Right cardiac atrium (tissue), 5 donors: ENCODE measurements at regions not wholly inside any gene's neighbourhood (a gene's known extent, or its start where the extent isn't known, plus 50 kb on each side); places are given as distances from the start of the nearest gene placed in this dataset.

ENCODE experiments used
- ATAC-seq, 2 donors: fragments of 200-7000 bp; cut with Tn5 transposase; one replicate each; pipeline versions ENCODE4 v1.8.0 to v1.9.1; 2020; ENCODE audit warnings: moderate library complexity in 2 of 2, mild to moderate bottlenecking in 1 of 2
- DNase-seq, 3 donors: peaks; one replicate each; pipeline ENCODE4 v3.0.0-alpha.2; 2020
- H3K27ac ChIP-seq: one replicate; pipeline ENCODE4 v1.5.1; 2013; ENCODE audit warnings: mild to moderate bottlenecking, low read length, control low read depth, moderate library complexity
- H3K27me3 ChIP-seq: one replicate; pipeline ENCODE4 v1.6.1; 2013; ENCODE audit not compliant: control insufficient read depth, insufficient read depth
- H3K4me1 ChIP-seq: one replicate; pipeline ENCODE4 v1.6.1; 2013; ENCODE audit warnings: low read length; ENCODE audit not compliant: control insufficient read depth, insufficient read depth
- H3K4me3 ChIP-seq: one replicate; pipeline ENCODE4 v1.5.1; 2013; ENCODE audit warnings: low read length, control low read depth
- H3K9me3 ChIP-seq: one replicate; pipeline ENCODE4 v1.6.1; 2013; ENCODE audit warnings: low read length; ENCODE audit not compliant: control insufficient read depth
- WGBS: extraction: QIAGEN DNeasy Blood & Tissue Kit; methylation state at CpG from one replicate; pipeline ENCODE4 v1.1.7; 2013; 5-methylcytosine and 5-hydroxymethylcytosine counted together
- intact Hi-C, 4 donors: fragments of 100-400 bp; cut with DNase I; formaldehyde crosslinking; loops; one replicate each; pipeline versions ENCODE4 v1.11.0 to v1.14.0; 2022 to 2023
- donor health status: healthy with polysubstance abuse.
- donor health status: DM: no; HTN: yes; CAD: no.
- donor health status: DM: no; HTN: no; CAD: no.
- donor health status: DM: no; HTN: yes; CAD: no; lungs with severe emphysema.
- donor health status: DM: yes; HTN: yes; CAD: no.

DNA sequence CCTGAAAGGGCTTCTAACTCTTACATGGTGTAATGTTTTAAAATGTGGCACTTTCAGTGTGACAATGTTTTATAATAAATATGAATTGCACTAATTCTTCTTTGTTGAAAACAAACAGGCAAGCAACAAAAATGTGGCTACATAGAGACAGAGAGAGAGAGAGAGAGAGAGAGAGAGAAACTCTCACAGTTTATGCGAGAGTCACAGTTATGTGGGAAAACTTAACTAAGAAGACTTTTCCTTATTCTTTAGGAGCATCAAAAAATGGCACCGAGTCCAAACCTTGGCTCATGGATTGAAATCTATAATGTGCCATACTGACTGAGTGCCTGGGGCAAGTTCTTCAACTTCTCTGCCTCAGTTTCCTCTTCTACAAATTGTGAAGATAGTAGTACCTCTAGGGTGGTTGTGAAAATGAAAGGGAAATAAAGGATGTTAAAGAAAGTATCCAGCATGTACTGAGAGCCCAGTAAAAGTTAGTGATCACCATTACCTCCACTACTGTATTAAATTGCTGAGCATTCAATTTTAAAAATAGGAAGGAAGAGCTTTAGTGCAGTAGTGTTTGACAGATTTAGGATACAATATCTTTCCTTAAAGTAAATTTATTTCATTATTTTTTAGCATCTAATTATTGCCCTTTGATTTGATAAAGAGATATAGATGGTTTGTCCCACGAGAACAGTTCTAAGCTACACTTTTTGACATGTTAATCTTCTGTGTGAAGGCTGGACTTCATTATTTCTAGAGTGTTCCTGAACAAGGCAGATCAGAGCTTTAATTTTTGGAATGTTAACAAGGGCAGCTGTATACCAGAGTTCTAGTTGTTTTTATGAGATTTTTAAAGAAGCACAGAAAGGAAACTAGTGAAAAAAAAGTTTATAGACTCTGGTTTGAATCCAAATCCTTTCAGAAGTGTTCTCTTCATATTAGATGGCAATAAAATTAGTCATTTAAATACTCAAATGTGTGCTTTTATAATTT is 187.5 kb upstream of the ANK2 start:
- no peak overlapping the region for H3K4me3 ChIP-seq
- no peak for ATAC-seq

DNA sequence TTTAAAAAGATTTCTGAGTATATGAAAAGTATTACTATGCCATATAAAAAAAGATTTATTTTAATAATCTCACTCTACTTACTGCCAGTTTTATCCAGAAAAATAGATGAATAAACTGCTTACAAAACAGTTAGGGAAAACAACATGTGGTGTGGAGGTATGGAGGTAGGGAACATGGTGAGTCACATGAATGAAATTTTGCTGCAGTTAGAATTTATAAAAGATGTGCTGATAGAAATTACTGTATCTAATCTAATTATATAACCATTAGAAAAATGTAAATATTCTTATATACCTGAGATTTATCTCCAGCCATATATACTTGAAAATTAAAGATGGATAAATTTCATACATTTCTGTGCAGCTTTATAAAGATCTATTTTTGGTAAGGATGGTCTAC is 184.0 kb upstream of the ANK2 start:
- ATAC-seq (no peak), DNase-seq (no peak)
- Histone ChIP-seq H3K4me3 (no peak overlapping the region), H3K9me3 (no peaks in the 10 kb centered on the region), H3K4me1 (no peaks in the 10 kb centered on the region), H3K27ac (no peak overlapping the region), H3K27me3 (no peaks in the 10 kb centered on the region)
- intact Hi-C loops = no loop called here

More for the DNA sequence above, 187.5 kb upstream of the ANK2 start:
- Histone ChIP-seq H3K9me3 (no peaks in the 10 kb centered on the region), H3K27ac (no peak overlapping the region), H3K4me1 (no peaks in the 10 kb centered on the region), H3K27me3 (no peaks in the 10 kb centered on the region)
- DNase-seq = no peak
- intact Hi-C loops = no loop called here
- WGBS = 54% methylated on average over 3 of the region's 3 CpGs

DNA sequence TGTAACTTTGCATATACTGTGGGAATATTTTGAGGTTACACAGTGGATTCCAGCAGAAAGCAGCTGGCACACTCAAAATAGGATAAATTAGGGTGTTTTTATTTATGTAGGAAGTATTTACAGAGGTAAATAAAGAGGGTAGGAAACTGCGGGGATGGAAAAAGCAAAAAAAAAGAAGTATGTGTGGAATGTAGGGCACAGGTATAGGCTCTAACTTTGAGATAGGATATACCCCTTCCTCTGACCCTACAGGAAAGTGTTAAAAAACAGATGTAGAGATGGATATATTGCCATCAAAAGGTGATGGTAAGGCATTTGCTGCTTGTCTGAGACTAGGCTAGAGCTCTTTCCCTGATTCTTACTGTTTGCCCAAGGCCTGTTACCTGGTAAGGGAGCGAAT is 173.1 kb upstream of the ANK2 start:
- 86% methylated on average over 2 of the region's 2 CpGs for WGBS
- intact Hi-C loops = no loop called here
- H3K9me3 ChIP-seq = no peaks in the 10 kb centered on the region
- no peak for DNase-seq
- no peaks in the 10 kb centered on the region for H3K27me3 ChIP-seq
- H3K4me1 ChIP-seq = no peaks in the 10 kb centered on the region
- no peak overlapping the region for H3K4me3 ChIP-seq
- no peak overlapping the region for H3K27ac ChIP-seq
- no peak for ATAC-seq

DNA sequence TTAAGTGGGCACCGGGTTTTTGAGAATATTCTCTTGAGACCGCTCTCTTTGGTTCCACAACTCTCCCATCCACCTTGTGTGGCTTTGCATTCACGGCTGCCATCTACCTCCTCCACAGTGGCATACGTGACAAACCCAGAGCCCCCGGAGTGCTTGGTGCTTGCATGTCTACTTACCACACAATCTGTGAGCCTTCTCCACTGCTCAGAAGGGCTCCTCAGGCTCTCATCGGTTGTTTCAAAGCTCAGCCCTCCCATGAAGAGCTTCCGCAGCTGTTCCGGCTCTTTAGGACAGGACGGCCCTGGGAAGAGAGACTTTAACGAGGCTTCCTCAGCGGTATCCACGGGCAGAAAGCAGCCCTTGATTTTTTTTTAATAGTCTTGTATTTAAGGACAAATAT is 167.6 kb upstream of the ANK2 start:
- WGBS = 53% methylated on average over 12 of the region's 12 CpGs

DNA sequence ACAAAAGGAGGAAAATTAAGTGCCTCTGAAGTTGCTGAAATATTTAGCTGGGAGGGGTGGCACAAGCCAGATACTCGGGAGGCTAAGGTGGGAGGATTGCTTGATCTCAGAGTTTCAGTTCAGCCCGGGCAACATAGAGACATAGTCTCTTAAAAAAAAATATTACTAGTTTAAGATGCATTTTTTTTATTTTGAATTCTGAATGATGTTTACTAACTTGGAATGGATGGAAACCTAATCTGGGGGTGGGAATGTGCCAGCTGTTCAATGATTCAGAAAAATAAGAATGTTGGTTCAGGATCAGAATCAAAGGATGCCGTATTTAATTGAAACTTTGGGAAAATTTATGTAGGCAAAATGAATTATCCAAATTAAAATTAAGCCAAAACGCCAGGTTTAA is 167.2 kb upstream of the ANK2 start:
- DNase-seq (no peak), ATAC-seq (no peak)
- Histone ChIP-seq H3K27ac (no peak overlapping the region), H3K4me3 (peak overlapping the region; percentile 36), H3K27me3 (no peaks in the 10 kb centered on the region), H3K4me1 (no peaks in the 10 kb centered on the region), H3K9me3 (no peaks in the 10 kb centered on the region)
- intact Hi-C loops = no loop called here
- WGBS = 61% methylated on average over 4 of the region's 4 CpGs

More for the DNA sequence above, 167.6 kb upstream of the ANK2 start:
- Histone ChIP-seq H3K9me3 (no peaks in the 10 kb centered on the region), H3K27ac (no peak overlapping the region), H3K4me3 (peak overlapping the region; percentile 36), H3K27me3 (no peaks in the 10 kb centered on the region), H3K4me1 (no peaks in the 10 kb centered on the region)
- ATAC-seq = peak in 1 of 2 donors; percentile 33
- peak in 1 of 3 donors; percentile 49 for DNase-seq
- intact Hi-C loops = no loop called here

DNA sequence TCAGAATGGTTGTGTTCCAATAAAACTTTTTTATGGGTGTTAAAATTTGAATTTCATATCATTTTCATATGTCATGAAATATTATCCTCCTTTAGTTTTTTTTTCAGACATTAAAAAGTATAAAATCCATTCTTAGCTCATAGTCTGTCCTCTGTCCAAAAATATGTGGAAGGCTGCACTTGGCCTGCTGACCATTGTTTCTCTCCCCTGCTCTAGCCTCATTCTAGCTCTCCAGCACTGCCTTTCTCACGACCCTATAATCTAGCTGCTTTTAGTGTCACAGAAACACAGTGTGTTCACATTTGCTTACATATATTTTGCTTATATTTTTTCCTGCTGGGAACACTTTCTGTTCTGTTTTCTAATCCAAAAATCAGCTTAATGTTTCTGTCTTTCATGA is 165.0 kb upstream of the ANK2 start:
- ATAC-seq = no peak
- intact Hi-C loops = no loop called here
- no peak for DNase-seq
- H3K9me3 ChIP-seq = no peaks in the 10 kb centered on the region
- H3K4me3 ChIP-seq = no peak overlapping the region
- WGBS = 18% methylated on average over 1 of the region's 1 CpG
- no peaks in the 10 kb centered on the region for H3K4me1 ChIP-seq
- H3K27ac ChIP-seq = no peak overlapping the region
- no peaks in the 10 kb centered on the region for H3K27me3 ChIP-seq

DNA sequence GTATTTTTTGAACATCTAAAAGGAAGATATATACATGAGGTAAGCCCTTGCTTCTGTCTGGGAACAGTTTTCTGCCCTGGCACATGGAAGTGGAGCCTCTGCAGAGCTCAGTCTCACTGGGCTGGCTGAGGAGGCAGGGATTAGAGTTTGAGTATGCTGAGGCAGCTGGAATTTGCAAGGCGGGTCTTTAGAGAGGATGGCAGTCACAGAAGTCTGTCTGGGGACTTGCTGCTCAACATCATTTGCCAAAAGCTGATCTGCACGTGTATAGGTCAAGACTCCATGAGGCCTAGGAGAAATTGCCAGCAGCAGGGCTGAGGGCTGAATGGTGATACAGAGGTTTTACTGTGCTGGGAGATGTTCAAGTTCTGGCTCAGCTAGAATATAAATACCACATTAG is 163.6 kb upstream of the ANK2 start:
- intact Hi-C loops = no loop called here
- ATAC-seq = no peak

DNA sequence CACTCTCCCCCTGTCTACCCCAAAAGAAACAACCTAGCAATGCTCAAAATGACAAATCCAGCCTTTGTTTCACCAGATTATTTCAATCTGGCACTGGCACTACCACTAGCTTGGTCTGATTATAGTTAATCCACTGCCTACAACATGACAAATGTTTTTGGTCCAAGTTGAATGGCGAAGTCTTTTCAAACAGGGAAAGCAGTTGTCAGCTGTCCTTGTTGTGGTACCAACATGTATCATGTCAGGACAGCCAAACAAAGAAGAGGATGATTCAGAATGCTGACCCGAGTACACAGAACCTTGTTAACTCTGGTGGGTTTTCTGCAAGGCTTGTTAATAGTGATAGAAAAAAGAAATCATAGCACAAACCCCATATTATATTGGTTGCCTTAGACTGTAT is 160.8 kb upstream of the ANK2 start:
- WGBS = 56% methylated on average over 2 of the region's 2 CpGs
- H3K4me1 ChIP-seq = no peaks in the 10 kb centered on the region
- H3K27ac ChIP-seq = no peak overlapping the region
- ATAC-seq (no peak), DNase-seq (no peak)
- no peaks in the 10 kb centered on the region for H3K27me3 ChIP-seq
- no peaks in the 10 kb centered on the region for H3K9me3 ChIP-seq
- no peak overlapping the region for H3K4me3 ChIP-seq
- intact Hi-C loops = no loop called here

More for the DNA sequence above, 163.6 kb upstream of the ANK2 start:
- Histone ChIP-seq H3K27me3 (no peaks in the 10 kb centered on the region), H3K9me3 (no peaks in the 10 kb centered on the region), H3K4me3 (no peak overlapping the region), H3K27ac (no peak overlapping the region), H3K4me1 (no peaks in the 10 kb centered on the region)
- no peak for DNase-seq
- 59% methylated on average over 2 of the region's 2 CpGs for WGBS

DNA sequence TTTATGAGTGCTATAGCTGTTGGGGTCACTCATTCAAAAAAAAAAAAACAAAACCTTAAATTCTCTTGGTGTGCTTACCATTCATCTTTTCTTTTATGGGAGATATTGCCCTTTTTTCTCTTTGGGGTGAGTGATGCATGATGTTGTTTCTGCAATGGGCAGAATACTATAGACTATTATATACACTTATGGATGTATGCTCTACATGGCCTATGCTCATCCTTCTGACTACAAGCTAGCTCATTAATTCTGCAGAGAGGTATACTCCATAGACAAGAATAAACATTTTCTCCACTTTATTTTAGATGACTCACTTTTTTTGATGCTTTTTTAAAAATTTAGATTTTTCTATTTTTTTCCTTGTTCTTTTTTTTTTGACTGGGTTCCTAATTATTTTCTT is 160.3 kb upstream of the ANK2 start:
- H3K27ac ChIP-seq = no peak overlapping the region
- no peaks in the 10 kb centered on the region for H3K27me3 ChIP-seq
- intact Hi-C loops = no loop called here
- no peak for DNase-seq
- no peak for ATAC-seq
- H3K9me3 ChIP-seq = no peaks in the 10 kb centered on the region
- H3K4me1 ChIP-seq = no peaks in the 10 kb centered on the region
- H3K4me3 ChIP-seq = no peak overlapping the region

DNA sequence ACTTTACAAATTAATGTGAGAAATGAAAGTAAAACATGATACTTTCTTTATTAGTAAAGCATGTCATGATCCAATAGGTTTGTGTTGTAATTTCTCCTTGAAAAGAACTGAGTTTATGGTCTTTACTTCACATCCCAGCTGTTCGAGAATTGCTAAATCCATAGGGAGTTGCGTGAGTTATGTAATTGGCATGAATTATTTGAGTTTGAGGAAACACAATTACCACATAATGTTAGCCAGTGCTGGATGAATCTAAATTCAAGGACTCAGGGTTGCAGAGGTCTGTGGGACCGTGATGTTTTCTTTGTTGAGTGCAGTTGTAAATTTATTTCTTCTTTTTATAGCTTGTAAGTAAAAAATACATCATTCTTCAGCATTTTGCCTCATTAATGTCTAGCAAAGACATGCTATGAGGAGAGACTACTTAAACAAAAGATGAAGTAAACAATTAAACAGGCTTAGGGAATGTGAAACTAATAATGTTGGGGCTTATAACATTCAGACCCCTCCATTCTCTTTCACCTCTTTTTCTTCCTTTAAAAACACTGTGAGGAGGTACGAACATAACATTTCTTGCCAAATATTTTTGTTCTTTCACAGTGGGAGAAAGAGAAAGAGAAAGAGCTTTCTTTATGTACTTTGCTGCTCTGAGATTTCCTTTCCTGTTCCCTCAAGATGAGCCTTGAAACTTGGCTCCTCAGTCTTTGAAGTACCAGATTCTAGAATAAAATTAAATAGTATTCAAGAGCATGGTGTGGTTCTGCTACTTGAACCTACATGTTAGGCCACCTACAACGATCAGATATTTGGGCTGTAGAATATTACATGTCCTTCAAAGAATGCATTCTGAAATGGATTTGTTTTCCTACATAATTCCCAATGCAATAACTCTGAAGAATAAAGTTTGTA is 159.6 kb upstream of the ANK2 start:
- Histone ChIP-seq H3K9me3 (no peaks in the 10 kb centered on the region), H3K4me3 (peak overlapping the region; percentile 46), H3K4me1 (no peaks in the 10 kb centered on the region), H3K27me3 (no peaks in the 10 kb centered on the region), H3K27ac (no peak overlapping the region)
- whole genome bisulfite sequencing = 46% methylated on average over 5 of the region's 5 CpGs
- intact Hi-C loops = no loop called here
- ATAC-seq (no peak), DNase-seq (no peak)

DNA sequence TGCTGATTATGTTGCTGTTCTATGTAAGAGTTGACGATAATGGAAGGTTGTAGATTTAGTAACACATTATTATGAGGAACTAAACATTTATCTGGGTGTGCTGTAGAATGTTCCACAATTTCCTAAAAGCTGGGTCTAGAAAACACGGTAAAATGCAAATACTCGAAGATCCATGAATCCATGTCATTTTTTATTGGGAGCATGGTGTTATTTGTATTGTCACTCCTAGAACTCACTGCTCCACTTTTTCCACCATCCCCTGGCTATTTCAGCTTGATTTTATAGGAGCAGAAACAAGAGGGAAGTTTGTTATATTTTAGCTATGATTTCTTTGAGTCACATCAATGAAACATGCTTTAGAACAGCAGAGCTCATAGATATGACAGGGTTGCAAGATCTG is 155.0 kb upstream of the ANK2 start:
- DNase-seq = no peak
- H3K27ac ChIP-seq = no peak overlapping the region
- 93% methylated on average over 3 of the region's 3 CpGs for WGBS
- H3K4me1 ChIP-seq = peaks cover 2% of the 10 kb centered on the region
- intact Hi-C loops = no loop called here
- no peak for ATAC-seq
- H3K4me3 ChIP-seq = no peak overlapping the region
- no peaks in the 10 kb centered on the region for H3K27me3 ChIP-seq
- H3K9me3 ChIP-seq = no peaks in the 10 kb centered on the region
